NCI-H526 treated with DMSO at 0.1 percent for 48 hours (cell line): ENCODE measurements at regions not wholly inside any gene's neighbourhood (a gene's known extent, or its start where the extent isn't known, plus 50 kb on each side); places are given as distances from the start of the nearest gene placed in this dataset.

Experiments used
- DNase-seq: peaks from one replicate; lab custom pipeline; 2025; lab: John Stamatoyannopoulos, UW

- DNase-seq = no peak
Observed at GRCh38 chr11:42195289-42196013, 736.0 kb upstream of the LRRC4C start.

GRCh38 chr11:42200311-42200710 is 740.9 kb upstream of the LRRC4C start:
- no peak for DNase-seq

- no peak for DNase-seq
Observed at GRCh38 chr11:42201603-42202148, 742.2 kb upstream of the LRRC4C start.

GRCh38 chr11:42205518-42205917 is 746.1 kb upstream of the LRRC4C start:
- DNase-seq = no peak

DNA sequence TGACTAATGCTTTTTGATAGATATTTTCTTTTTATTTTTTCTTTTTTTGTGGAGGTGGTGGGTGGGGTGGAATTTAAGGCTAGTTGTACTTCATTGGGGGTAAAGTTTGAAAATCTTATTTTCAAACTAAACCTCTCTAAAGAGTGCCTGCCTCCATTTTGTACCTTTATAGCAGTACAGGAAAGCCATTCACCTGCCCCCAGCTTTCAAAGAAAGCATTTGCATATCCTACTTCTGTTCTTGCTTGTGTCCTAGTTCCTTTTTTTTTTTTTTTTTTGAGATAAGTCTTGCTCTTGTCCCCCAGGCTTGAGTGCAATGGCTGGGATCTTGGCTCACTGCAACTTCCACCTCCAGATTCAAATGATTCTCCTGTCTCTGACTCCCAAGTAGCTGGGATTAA is 766.2 kb upstream of the LRRC4C start:
- DNase-seq = no peak

DNA sequence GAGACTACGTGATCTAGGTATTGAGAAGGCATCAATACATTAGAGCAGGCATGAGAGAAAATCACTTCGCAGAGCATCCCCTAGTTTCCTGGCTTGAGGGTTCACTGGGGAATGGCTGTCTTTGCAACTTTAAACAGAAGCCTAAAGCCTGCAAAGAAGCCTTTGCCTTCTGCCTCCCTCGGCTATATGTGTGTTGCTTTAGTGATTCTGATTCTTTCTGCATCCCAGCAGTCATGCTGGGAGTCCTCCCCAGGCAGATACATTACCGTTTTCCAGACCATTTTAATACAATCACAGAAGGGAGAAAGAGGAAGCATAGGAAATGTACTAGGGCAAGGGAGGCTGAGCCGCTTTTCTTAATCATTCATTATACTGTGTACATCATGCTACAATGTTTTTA is 773.2 kb upstream of the LRRC4C start:
- no peak for DNase-seq

DNA sequence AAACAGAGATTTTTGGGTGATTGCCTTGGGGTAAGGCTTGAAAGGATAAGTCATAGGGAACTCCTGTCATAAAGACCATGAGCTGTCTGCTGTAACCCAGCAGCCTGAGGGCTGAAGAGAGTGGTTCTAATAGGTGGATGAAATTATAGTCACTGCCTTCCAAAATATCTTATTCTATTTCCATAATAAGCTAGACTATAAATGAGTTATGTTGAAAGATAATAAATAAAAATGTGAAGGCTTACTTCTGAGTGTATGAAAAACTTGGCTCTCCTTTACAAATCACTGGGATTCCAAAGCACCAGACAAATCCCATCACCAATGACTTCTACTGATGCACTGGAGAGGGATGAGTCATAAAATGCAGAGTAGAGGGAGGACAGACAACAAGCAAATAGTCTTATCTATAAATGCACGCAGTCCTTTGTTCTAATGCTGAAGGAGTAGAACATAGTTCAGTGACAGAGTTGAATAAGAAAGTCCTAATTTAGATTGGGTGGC is 775.0 kb upstream of the LRRC4C start:
- no peak for DNase-seq

DNA sequence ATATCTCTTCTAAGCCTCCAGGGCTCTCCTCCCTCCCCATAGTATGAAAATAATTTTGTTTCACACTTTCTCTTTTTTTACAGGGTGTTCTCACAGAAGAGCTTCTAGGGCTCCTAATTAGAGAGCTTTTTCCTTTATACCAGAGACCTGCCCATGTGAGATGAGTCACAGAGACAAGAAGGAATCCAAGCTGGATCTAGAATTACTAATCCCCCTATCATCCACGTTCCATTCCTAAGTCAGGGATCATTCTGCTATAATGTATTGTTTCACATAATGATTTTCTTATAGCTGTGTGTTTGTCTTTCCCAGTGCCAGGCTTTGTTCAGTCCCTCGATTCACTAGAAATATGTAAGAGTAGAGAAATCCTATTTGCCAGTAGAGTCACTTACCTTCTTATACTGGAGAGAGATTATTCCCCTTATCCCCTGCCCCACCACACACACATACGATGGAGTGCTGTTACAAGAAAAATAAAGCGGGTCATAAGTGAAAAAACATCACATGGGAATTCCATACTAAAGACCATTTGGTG is 778.3 kb upstream of the LRRC4C start:
- DNase-seq = no peak

DNA sequence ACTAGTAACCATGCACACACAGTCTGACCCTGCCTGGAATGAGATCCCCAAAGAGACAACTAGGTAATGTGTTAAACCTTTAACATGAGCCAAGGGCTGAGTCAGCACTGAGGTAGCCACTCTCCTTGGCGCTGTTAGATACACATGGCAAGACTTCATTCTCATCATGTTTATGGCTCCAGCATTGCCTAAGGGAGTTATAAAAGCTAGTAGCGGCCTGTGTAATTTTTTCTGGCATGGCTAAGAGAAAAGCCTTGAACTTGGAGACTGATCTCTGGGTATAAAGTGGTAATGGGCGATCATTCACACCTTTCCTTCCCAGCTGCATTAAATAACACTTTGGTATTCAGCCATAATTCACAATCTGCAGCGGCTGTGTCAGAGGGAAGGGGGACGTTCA is 779.7 kb upstream of the LRRC4C start:
- no peak for DNase-seq

- DNase-seq = no peak
Observed at GRCh38 chr11:42243385-42243784, 783.9 kb upstream of the LRRC4C start.

- no peak for DNase-seq
Observed at GRCh38 chr11:42244376-42244775, 784.9 kb upstream of the LRRC4C start.

DNA sequence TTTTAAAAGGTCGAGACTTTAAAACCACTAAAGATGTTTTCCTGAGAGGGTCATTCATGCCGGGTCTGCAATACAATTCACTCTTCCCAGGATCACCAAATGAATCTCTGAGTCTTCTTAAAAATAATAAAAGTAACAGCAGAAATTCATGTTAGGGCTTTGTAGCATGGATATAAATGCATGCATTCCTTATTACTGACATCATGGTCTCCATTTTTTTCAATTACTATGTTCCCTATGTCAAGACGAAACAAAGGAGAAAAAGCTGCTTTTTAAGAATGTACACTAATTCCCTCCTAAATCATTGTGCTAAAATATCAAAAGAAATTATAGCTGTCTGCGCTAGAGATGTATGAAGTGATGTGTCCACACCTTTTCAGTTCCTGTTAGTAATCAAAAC is 789.9 kb upstream of the LRRC4C start:
- DNase-seq = no peak

DNA sequence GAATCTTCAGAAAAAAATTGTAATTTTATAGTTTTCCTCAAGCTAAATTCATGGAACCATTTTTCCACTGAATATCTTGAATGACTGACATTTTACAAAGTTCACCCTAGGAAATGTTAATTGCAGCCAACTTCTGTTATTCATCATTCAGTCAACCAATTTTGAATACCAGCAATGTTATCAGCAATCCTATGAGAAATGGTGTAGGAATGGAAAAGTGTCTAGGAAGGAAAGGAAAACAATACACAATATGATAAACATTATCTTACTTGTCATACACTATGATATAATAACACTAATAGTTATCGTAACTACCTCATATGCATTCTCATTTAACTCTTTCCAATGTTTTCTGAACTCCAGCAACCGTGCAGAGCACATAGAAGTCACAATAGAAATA is 790.5 kb upstream of the LRRC4C start:
- no peak for DNase-seq

DNA sequence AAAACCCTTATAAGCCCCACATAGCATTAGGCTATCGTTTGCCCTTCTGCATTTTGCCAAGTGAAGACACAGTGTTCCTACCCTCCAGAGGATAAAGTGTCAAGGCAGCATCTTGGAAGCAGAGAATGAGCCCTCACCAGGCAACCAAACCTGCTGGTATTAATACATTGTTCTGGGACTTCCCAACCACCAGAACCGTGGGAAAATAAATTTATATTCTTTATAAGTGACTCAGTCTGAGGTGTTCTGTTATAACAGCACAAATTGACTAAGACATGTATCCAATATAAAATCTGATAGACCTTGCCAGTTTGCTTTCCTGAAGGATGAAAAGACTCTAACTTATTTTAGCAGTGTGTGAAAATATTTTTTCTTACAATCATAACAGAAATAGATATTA is 792.5 kb upstream of the LRRC4C start:
- DNase-seq = no peak

DNA sequence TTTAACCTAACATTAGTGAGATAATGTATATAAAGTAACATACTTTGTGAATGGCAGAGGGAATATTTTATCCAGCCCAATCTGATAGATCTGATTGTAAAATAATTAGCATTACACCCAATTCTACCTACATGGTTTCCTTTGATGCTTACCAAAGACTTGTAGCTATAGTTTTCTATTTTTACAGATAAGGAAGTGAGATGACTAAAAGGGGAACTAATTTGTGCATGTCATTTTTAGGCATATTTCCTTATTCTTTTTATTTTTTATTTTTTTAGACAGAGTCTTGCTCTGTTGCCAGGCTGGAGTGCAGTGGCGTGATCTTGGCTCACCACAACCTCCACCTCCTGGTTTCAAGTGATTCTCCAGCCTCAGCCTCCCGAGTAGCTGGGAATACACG is 793.7 kb upstream of the LRRC4C start:
- DNase-seq = no peak

DNA sequence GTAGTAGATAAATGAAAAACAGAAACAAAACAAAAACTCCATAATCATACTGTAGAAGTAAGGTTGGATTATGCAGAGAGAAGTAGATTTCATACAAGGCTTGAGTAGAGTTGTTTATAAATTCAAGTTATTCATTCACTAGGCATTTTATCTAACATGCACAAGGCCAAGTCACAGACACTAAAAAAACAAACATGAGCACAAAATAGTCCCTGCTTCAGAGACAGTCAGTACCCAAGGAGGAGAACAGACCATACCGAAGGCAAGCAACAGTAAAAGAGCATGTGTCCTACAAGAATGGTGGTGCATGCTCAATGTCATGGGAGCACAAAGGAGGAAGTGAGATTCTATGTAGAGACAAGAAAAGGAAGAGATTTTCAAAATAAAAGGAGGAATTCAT is 796.5 kb upstream of the LRRC4C start:
- no peak for DNase-seq

- DNase-seq = no peak
Observed at GRCh38 chr11:42257534-42257933, 798.1 kb upstream of the LRRC4C start.

GRCh38 chr11:42265072-42265471 is 805.6 kb upstream of the LRRC4C start:
- no peak for DNase-seq

- DNase-seq = no peak
Observed at GRCh38 chr11:42271306-42271705, 811.9 kb upstream of the LRRC4C start.

GRCh38 chr11:42273977-42274376 is 814.5 kb upstream of the LRRC4C start:
- DNase-seq = no peak

GRCh38 chr11:42296910-42297309 is 837.5 kb upstream of the LRRC4C start:
- DNase-seq = no peak

- DNase-seq = no peak
Observed at GRCh38 chr11:42299780-42300179, 840.3 kb upstream of the LRRC4C start.

DNA sequence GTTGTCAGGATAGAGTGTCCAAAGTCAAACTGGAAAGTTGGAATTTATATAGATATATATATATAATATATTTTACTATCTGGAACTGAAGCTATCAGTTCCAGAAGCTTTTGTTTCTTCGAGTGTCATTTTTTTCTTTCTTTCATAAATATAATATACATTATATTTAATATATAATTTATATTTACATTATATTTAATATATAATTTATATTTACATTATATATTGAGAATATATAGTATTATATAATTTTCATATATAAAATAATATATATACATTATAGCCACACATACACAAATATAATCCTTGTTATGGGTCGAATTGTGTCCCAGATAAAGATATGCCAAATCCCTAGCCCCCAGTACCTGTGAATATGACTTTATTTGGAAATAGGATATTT is 842.3 kb upstream of the LRRC4C start:
- DNase-seq = no peak

DNA sequence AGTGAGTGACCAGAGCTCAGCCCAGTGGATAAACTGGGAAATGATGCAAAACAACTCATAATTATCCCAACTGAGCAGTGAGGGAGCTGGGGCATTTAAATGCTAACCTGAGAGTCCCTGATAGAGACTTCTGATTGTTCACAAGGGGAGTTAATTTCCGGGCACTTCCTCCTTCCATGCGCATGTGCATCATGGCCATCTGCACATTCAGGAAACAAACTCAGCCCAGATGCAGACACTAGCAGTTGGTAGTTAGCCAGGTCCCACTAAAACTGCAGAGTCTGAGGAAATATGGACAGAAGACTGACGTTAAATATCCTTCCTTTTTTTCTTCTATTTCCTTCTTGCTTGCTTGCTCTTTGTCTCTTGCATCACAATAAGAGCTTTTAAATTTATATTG is 852.1 kb upstream of the LRRC4C start:
- DNase-seq = no peak
